ENCODE measurements at regions not wholly inside any gene's neighbourhood (a gene's known extent, or its start where the extent isn't known, plus 50 kb on each side); places are given as distances from the start of the nearest gene placed in this dataset.
A peak's percentile ranks its signal among the peaks of the same experiment; 100 is the strongest.
"Not testable (repeated sequence)": the region's sequence is repeated elsewhere in the genome, so short reads cannot be mapped to it uniquely, and the experiment has no call there.

- no peak for DNase-seq (ENCODE audit: low spot score)
Measured at GRCh38 chr2:58364098-58364497, 123.0 kb upstream of the FANCL start.

GRCh38 chr2:58358026-58358425 is 116.9 kb upstream of the FANCL start:
- DNase-seq (ENCODE audit: low spot score), result no peak

GRCh38 chr2:58357521-58357920 is 116.4 kb upstream of the FANCL start:
- no peak for DNase-seq (ENCODE audit: low spot score)

GRCh38 chr2:58354230-58354629 is 113.1 kb upstream of the FANCL start:
- no peak for DNase-seq (ENCODE audit: low spot score)

- no peak for DNase-seq (ENCODE audit: low spot score)
Measured at GRCh38 chr2:58350484-58350883, 109.4 kb upstream of the FANCL start.

GRCh38 chr2:58347810-58348209 is 106.7 kb upstream of the FANCL start:
- no peak for DNase-seq (ENCODE audit: low spot score)

GRCh38 chr2:58341047-58341446 is 99.9 kb upstream of the FANCL start:
- peak; percentile 10 for DNase-seq (ENCODE audit: low spot score)

- DNase-seq (ENCODE audit: low spot score), result no peak
Measured at GRCh38 chr2:58339548-58340243, 98.6 kb upstream of the FANCL start.

GRCh38 chr2:58336416-58336815 is 95.3 kb upstream of the FANCL start:
- peak; percentile 60 for DNase-seq (ENCODE audit: low spot score)

- DNase-seq (ENCODE audit: low spot score), result no peak
Measured at GRCh38 chr2:58334414-58334813, 93.3 kb upstream of the FANCL start.

GRCh38 chr2:58325296-58325895 is 84.3 kb upstream of the FANCL start:
- not testable (repeated sequence) for DNase-seq (ENCODE audit: low spot score)

- DNase-seq (ENCODE audit: low spot score), result no peak
Measured at GRCh38 chr2:58319481-58319880, 78.4 kb upstream of the FANCL start.

GRCh38 chr2:58318949-58319348 is 77.8 kb upstream of the FANCL start:
- not testable (repeated sequence) for DNase-seq (ENCODE audit: low spot score)

- no peak for DNase-seq (ENCODE audit: low spot score)
Measured at GRCh38 chr2:58313926-58314325, 72.8 kb upstream of the FANCL start.

GRCh38 chr2:58308435-58308834 is 67.3 kb upstream of the FANCL start:
- no peak for DNase-seq (ENCODE audit: low spot score)

- DNase-seq (ENCODE audit: low spot score), result no peak
Measured at GRCh38 chr2:58304843-58305242, 63.7 kb upstream of the FANCL start.

- DNase-seq (ENCODE audit: low spot score), result no peak
Measured at GRCh38 chr2:58299123-58299522, 58.0 kb upstream of the FANCL start.

- DNase-seq (ENCODE audit: low spot score), result no peak
Measured at GRCh38 chr2:58293056-58293455, 51.9 kb upstream of the FANCL start.

- DNase-seq (ENCODE audit: low spot score), result peak; percentile 18
Measured at GRCh38 chr2:58291726-58292438, 50.8 kb upstream of the FANCL start.
